HEK293 (cell line): ENCODE measurements at regions not wholly inside any gene's neighbourhood (a gene's known extent, or its start where the extent isn't known, plus 50 kb on each side); places are given as distances from the start of the nearest gene placed in this dataset.

Experiments used
- BCL11B ChIP-seq: fragments of 450-650 bp; formaldehyde crosslinking; IDR thresholded peaks from 2 replicates; pipeline ENCODE4 v1.5.1; 2016; ENCODE audit warnings: low read depth, missing biosample characterization, missing genetic modification characterization
- KLF10 ChIP-seq: fragments of 450-650 bp; IDR thresholded peaks from 2 replicates; pipeline ENCODE4 v1.5.1; 2018; ENCODE audit warnings: missing biosample characterization, mild to moderate bottlenecking, missing genetic modification characterization
- KLF7 ChIP-seq: fragments of 450-650 bp; formaldehyde crosslinking; IDR thresholded peaks from 2 replicates; pipeline ENCODE4 v1.5.1; 2016; ENCODE audit warnings: missing biosample characterization, missing genetic modification characterization, borderline replicate concordance
- MYNN ChIP-seq: fragments of 450-650 bp; formaldehyde crosslinking; IDR thresholded peaks from 2 replicates; pipeline ENCODE4 v1.5.1; 2016; ENCODE audit warnings: missing biosample characterization, missing genetic modification characterization, borderline replicate concordance
- REST ChIP-seq: fragments of 450-650 bp; formaldehyde crosslinking; IDR thresholded peaks from 2 replicates; pipeline ENCODE4 v1.5.1; 2016; ENCODE audit warnings: missing biosample characterization, missing genetic modification characterization
- WT1 ChIP-seq: fragments of 450-650 bp; formaldehyde crosslinking; IDR thresholded peaks from 2 replicates; pipeline ENCODE4 v1.5.1; 2016; ENCODE audit warnings: missing biosample characterization, missing genetic modification characterization
- ZBTB20 ChIP-seq: fragments of 450-650 bp; formaldehyde crosslinking; IDR thresholded peaks from 2 replicates; pipeline ENCODE4 v1.5.1; 2016; ENCODE audit warnings: missing biosample characterization, missing genetic modification characterization
- ZBTB8A ChIP-seq: fragments of 450-650 bp; formaldehyde crosslinking; IDR thresholded peaks from 2 replicates; pipeline ENCODE4 v1.5.1; 2016; ENCODE audit warnings: missing biosample characterization, missing genetic modification characterization
- ZNF16 ChIP-seq: fragments of 450-650 bp; formaldehyde crosslinking; IDR thresholded peaks from 2 replicates; pipeline ENCODE4 v1.5.1; 2016; ENCODE audit warnings: low read depth, missing biosample characterization, missing genetic modification characterization
- ZNF19 ChIP-seq: fragments of 450-650 bp; formaldehyde crosslinking; IDR thresholded peaks from 2 replicates; pipeline ENCODE4; 2016; ENCODE audit warnings: missing biosample characterization, missing genetic modification characterization, low read depth
- ZNF362 ChIP-seq: fragments of 450-650 bp; formaldehyde crosslinking; IDR thresholded peaks from 2 replicates; pipeline ENCODE4 v1.5.1; 2016; ENCODE audit warnings: missing biosample characterization, missing genetic modification characterization
- ZNF416 ChIP-seq: fragments of 450-650 bp; formaldehyde crosslinking; IDR thresholded peaks from 2 replicates; pipeline ENCODE4 v1.5.1; 2016; ENCODE audit warnings: missing biosample characterization, missing genetic modification characterization
- ZNF449 ChIP-seq: fragments of 450-650 bp; formaldehyde crosslinking; IDR thresholded peaks from 2 replicates; pipeline ENCODE4 v1.5.1; 2017; ENCODE audit warnings: missing biosample characterization, mild to moderate bottlenecking, missing genetic modification characterization, moderate library complexity
- ZNF544 ChIP-seq: fragments of 450-650 bp; formaldehyde crosslinking; IDR thresholded peaks from 2 replicates; pipeline ENCODE4 v1.5.0; 2017; ENCODE audit warnings: missing biosample characterization, missing genetic modification characterization
- ZNF596 ChIP-seq: fragments of 450-650 bp; IDR thresholded peaks from 2 replicates; pipeline ENCODE4 v1.5.0; 2018; ENCODE audit warnings: missing biosample characterization, mild to moderate bottlenecking, missing genetic modification characterization, moderate library complexity
- ZNF664 ChIP-seq: fragments of 450-650 bp; formaldehyde crosslinking; IDR thresholded peaks from 2 replicates; pipeline ENCODE4 v1.5.1; 2016; ENCODE audit warnings: missing biosample characterization, missing genetic modification characterization
- ZNF670 ChIP-seq: fragments of 450-650 bp; formaldehyde crosslinking; IDR thresholded peaks from 2 replicates; pipeline ENCODE4 v1.5.1; 2016; ENCODE audit warnings: missing biosample characterization, missing genetic modification characterization, low read depth
- ZNF843 ChIP-seq: fragments of 450-650 bp; formaldehyde crosslinking; IDR thresholded peaks from 2 replicates; pipeline ENCODE4 v1.5.1; 2016; ENCODE audit warnings: missing biosample characterization, missing genetic modification characterization
- ZXDB ChIP-seq: fragments of 450-650 bp; formaldehyde crosslinking; IDR thresholded peaks from 2 replicates; pipeline ENCODE4 v1.5.1; 2016; ENCODE audit warnings: missing biosample characterization, missing genetic modification characterization
- TF ChIP-seq, protein P1 (sequence below): fragments of 450-650 bp; formaldehyde crosslinking; IDR thresholded peaks from 2 replicates; pipeline ENCODE4 v1.5.1; 2017; ENCODE audit warnings: missing biosample characterization, missing genetic modification characterization
- TF ChIP-seq, protein P2 (sequence below): fragments of 450-650 bp; formaldehyde crosslinking; IDR thresholded peaks from 2 replicates; pipeline ENCODE4 v1.5.1; 2017; ENCODE audit warnings: missing biosample characterization, missing genetic modification characterization
- TF ChIP-seq, protein P3 (sequence below): fragments of 450-650 bp; IDR thresholded peaks from 2 replicates; pipeline ENCODE4 v1.5.1; 2018; ENCODE audit warnings: missing biosample characterization, mild to moderate bottlenecking, missing genetic modification characterization
- TF ChIP-seq, protein P4 (sequence below): fragments of 450-650 bp; formaldehyde crosslinking; IDR thresholded peaks from 2 replicates; pipeline ENCODE4 v1.5.1; 2016; ENCODE audit warnings: missing biosample characterization, missing genetic modification characterization, borderline replicate concordance

DNA sequence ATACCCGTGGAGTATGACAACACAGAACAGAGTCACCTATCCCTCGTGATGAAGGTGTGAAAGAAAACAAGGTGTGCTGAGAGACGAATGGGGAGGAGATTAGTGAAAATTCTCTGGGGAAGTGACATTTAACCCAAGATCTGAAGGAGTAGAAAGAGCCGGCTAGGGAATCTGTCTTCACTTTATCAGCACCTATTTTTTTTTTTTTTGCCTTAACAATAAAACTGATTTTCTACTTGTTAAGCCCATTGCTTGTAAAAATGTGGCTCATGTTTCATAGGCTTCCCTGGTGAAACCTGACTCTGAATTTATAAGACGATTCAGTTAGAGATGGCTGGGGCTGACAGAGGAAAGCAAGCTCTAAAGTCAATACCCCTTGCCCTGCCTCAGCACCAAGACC, 322.6 kb upstream of the MSX2 start (continued):
- TF ChIP-seq ZNF362 (tag by site-specific recombination) (0 out of 2 replicates have a peak, but pooled peaks have one; percentile 33), REST (tag by site-specific recombination) (no peak), ZXDB (tag by site-specific recombination) (peak; percentile 83), ZBTB20 (peak; percentile 79), ZNF544 (no peak), KLF10 (tag by site-specific recombination) (0 out of 2 replicates have a peak, but pooled peaks have one; percentile 52), ZNF670 (tag by site-specific recombination) (no peak), KLF7 (tag by site-specific recombination) (peak; percentile 49; the same call in 1 of the 2 replicates), ZNF843 (tag by site-specific recombination) (peak; percentile 89; the same call in 1 of the 2 replicates), MYNN (tag by site-specific recombination) (no peak), ZBTB8A (tag by site-specific recombination) (peak; percentile 26; the same call in 1 of the 2 replicates), BCL11B (tag by site-specific recombination) (peak; percentile 61; the same call in 1 of the 2 replicates), ZNF19 (tag by site-specific recombination) (no peak), ZNF596 (tag by site-specific recombination) (no peak), WT1 (tag by site-specific recombination) (peak; percentile 75), ZNF16 (tag by site-specific recombination) (no peak), ZNF449 (tag by site-specific recombination) (0 out of 2 replicates have a peak, but pooled peaks have one; percentile 46), ZNF664 (no peak), ZNF416 (tag by site-specific recombination) (no peak)
- TF ChIP-seq, protein P1, sequence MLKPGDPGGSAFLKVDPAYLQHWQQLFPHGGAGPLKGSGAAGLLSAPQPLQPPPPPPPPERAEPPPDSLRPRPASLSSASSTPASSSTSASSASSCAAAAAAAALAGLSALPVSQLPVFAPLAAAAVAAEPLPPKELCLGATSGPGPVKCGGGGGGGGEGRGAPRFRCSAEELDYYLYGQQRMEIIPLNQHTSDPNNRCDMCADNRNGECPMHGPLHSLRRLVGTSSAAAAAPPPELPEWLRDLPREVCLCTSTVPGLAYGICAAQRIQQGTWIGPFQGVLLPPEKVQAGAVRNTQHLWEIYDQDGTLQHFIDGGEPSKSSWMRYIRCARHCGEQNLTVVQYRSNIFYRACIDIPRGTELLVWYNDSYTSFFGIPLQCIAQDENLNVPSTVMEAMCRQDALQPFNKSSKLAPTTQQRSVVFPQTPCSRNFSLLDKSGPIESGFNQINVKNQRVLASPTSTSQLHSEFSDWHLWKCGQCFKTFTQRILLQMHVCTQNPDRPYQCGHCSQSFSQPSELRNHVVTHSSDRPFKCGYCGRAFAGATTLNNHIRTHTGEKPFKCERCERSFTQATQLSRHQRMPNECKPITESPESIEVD (tag by site-specific recombination) = peak; percentile 96
- TF ChIP-seq, protein P2, sequence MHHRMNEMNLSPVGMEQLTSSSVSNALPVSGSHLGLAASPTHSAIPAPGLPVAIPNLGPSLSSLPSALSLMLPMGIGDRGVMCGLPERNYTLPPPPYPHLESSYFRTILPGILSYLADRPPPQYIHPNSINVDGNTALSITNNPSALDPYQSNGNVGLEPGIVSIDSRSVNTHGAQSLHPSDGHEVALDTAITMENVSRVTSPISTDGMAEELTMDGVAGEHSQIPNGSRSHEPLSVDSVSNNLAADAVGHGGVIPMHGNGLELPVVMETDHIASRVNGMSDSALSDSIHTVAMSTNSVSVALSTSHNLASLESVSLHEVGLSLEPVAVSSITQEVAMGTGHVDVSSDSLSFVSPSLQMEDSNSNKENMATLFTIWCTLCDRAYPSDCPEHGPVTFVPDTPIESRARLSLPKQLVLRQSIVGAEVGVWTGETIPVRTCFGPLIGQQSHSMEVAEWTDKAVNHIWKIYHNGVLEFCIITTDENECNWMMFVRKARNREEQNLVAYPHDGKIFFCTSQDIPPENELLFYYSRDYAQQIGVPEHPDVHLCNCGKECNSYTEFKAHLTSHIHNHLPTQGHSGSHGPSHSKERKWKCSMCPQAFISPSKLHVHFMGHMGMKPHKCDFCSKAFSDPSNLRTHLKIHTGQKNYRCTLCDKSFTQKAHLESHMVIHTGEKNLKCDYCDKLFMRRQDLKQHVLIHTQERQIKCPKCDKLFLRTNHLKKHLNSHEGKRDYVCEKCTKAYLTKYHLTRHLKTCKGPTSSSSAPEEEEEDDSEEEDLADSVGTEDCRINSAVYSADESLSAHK (tag by site-specific recombination) = peak; percentile 83
- TF ChIP-seq, protein P3, sequence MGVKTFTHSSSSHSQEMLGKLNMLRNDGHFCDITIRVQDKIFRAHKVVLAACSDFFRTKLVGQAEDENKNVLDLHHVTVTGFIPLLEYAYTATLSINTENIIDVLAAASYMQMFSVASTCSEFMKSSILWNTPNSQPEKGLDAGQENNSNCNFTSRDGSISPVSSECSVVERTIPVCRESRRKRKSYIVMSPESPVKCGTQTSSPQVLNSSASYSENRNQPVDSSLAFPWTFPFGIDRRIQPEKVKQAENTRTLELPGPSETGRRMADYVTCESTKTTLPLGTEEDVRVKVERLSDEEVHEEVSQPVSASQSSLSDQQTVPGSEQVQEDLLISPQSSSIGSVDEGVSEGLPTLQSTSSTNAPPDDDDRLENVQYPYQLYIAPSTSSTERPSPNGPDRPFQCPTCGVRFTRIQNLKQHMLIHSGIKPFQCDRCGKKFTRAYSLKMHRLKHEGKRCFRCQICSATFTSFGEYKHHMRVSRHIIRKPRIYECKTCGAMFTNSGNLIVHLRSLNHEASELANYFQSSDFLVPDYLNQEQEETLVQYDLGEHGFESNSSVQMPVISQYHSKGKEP (tag by site-specific recombination) = peak; percentile 55; the same call in 1 of the 2 replicates
- TF ChIP-seq, protein P4, sequence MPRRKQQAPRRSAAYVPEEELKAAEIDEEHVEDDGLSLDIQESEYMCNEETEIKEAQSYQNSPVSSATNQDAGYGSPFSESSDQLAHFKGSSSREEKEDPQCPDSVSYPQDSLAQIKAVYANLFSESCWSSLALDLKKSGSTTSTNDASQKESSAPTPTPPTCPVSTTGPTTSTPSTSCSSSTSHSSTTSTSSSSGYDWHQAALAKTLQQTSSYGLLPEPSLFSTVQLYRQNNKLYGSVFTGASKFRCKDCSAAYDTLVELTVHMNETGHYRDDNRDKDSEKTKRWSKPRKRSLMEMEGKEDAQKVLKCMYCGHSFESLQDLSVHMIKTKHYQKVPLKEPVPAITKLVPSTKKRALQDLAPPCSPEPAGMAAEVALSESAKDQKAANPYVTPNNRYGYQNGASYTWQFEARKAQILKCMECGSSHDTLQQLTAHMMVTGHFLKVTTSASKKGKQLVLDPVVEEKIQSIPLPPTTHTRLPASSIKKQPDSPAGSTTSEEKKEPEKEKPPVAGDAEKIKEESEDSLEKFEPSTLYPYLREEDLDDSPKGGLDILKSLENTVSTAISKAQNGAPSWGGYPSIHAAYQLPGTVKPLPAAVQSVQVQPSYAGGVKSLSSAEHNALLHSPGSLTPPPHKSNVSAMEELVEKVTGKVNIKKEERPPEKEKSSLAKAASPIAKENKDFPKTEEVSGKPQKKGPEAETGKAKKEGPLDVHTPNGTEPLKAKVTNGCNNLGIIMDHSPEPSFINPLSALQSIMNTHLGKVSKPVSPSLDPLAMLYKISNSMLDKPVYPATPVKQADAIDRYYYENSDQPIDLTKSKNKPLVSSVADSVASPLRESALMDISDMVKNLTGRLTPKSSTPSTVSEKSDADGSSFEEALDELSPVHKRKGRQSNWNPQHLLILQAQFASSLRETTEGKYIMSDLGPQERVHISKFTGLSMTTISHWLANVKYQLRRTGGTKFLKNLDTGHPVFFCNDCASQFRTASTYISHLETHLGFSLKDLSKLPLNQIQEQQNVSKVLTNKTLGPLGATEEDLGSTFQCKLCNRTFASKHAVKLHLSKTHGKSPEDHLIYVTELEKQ (tag by site-specific recombination) = peak; percentile 71; the same call in 1 of the 2 replicates
